ENCODE measurements at regions not wholly inside any gene's neighbourhood (a gene's known extent, or its start where the extent isn't known, plus 50 kb on each side); places are given as distances from the start of the nearest gene placed in this dataset.

GRCh38 chr9:21589344-21590056, 107.4 kb upstream of the IFNE start:
- TF ChIP-seq CTCF (IDR thresholded peaks at IDR 0.05; ENCODE audit: low read length), result no peak
- no peak for TF ChIP-seq EZH2 (optimal IDR thresholded peaks at IDR 0.05; ENCODE audit: low read depth, low read length)
- no peak for TF ChIP-seq EZH2phosphoT487 (IDR thresholded peaks at IDR 0.05; ENCODE audit: low read length)

All from MM.1S (cell line).